HCT116 (cell line): ENCODE measurements at regions not wholly inside any gene's neighbourhood (a gene's known extent, or its start where the extent isn't known, plus 50 kb on each side); places are given as distances from the start of the nearest gene placed in this dataset.
A peak's percentile ranks its signal among the peaks of the same experiment; 100 is the strongest.

ENCODE experiments used
- ATAC-seq: fragments of 200-7000 bp; cut with Tn5 transposase; 2 replicates; pipeline ENCODE4 v1.9.1; 2020; ENCODE audit warnings: mild to moderate bottlenecking, moderate library complexity
- BruUV-seq: library from RNA; stranded (reverse); fragments of 400-500 nt; replicated peaks from 2 replicates; lab custom pipeline; 2021; lab: Mats Ljungman, UMichigan
- CTCF ChIA-PET: fragments of 300-600 bp; sonication (Branson Sonifier 250); formaldehyde crosslinking; loops from one replicate; lab custom pipeline; 2021; ENCODE audit warnings: antibody characterized with exemption; lab: Charles Lee
- POLR2A ChIA-PET: fragments of 300-600, 350-600 bp; sonication (Branson Sonifier 250); formaldehyde crosslinking; loops from one replicate; lab custom pipeline; 2021; ENCODE audit warnings: antibody characterized with exemption; lab: Charles Lee
- RAD21 ChIA-PET, 2 experiments: fragments of 300-600 bp; sonication (Branson Sonifier 250); formaldehyde crosslinking; loops; one replicate each; lab custom pipeline; 2023; ENCODE audit warnings: low total read pairs in 2 of 2; ENCODE audit not compliant: uncharacterized antibody in 2 of 2, unreplicated experiment in 2 of 2, low non-redundant PET in 1 of 2; lab: Charles Lee
- DNase-seq: peaks from one replicate; pipeline ENCODE4 v3.0.0-alpha.2; 2010; ENCODE audit warnings: low read depth, low spot score
- H2AFZ ChIP-seq: fragments of 200-600 bp; shearing (Covaris generic), sonication (generic); 2 replicates; pipeline ENCODE4 v1.6.1; 2017; ENCODE audit warnings: low read depth, mixed run types, mixed read lengths, antibody characterized with exemption, low read length; ENCODE audit not compliant: poor library complexity, severe bottlenecking
- H3K27ac ChIP-seq: 2 replicates; pipeline ENCODE4 v1.5.1; 2012; ENCODE audit warnings: low read depth, low read length
- H3K27me3 ChIP-seq: fragments of 200-600 bp; sonication (generic); 2 replicates; pipeline ENCODE4 v1.6.1; 2016; ENCODE audit warnings: mixed run types, low read length, mixed read lengths; ENCODE audit not compliant: insufficient read depth
- H3K36me3 ChIP-seq, 2 experiments: fragments of 200-500 bp in 1 of 2; fragments of 200-600 bp in 1 of 2; sonication (Bioruptor generic) in 1 of 2; sonication (generic) in 1 of 2; 2 replicates each; pipeline versions ENCODE4 v1.5.1 to v1.6.1; 2014 to 2016; ENCODE audit warnings: low read length in 2 of 2, inconsistent platforms in 1 of 2, mixed read lengths in 1 of 2, mixed run types in 1 of 2; ENCODE audit not compliant: insufficient read depth in 2 of 2, control insufficient read depth in 1 of 2
- H3K4me1 ChIP-seq, 2 experiments: fragments of 200-600 bp in 1 of 2; sonication (generic) in 1 of 2; 2 replicates each; pipeline versions ENCODE4 v1.5.1 to v1.6.1; 2012 to 2017; ENCODE audit warnings: low read length in 2 of 2, inconsistent platforms in 1 of 2, mild to moderate bottlenecking in 1 of 2, mixed read lengths in 1 of 2, mixed run types in 1 of 2, moderate library complexity in 1 of 2; ENCODE audit not compliant: insufficient read depth in 2 of 2, control insufficient read depth in 1 of 2
- H3K4me2 ChIP-seq: fragments of 200-600 bp; sonication (generic); 2 replicates; pipeline ENCODE4 v1.6.1; 2017; ENCODE audit warnings: mixed run types, low read length, mixed read lengths
- H3K4me3 ChIP-seq, 2 experiments: fragments of 200-600 bp in 1 of 2; sonication (generic) in 1 of 2; replicated peaks in 1 of 2; 2 replicates each; pipeline ENCODE4 v1.5.1; 2011 to 2016; ENCODE audit warnings: low read length in 2 of 2, control low read depth in 1 of 2, low read depth in 1 of 2, mild to moderate bottlenecking in 1 of 2, mixed read lengths in 1 of 2, mixed run types in 1 of 2
- H3K79me2 ChIP-seq: fragments of 200-600 bp; sonication (generic); 2 replicates; pipeline ENCODE4 v1.6.1; 2017; ENCODE audit warnings: mild to moderate bottlenecking, mixed run types, low read length, moderate library complexity, mixed read lengths; ENCODE audit not compliant: insufficient read depth
- H3K9ac ChIP-seq: fragments of 200-600 bp; sonication (generic); 2 replicates; pipeline ENCODE4 v1.6.1; 2016; ENCODE audit warnings: low read length, mixed read lengths
- H3K9me2 ChIP-seq: fragments of 200-600 bp; sonication (generic), shearing (Covaris generic); 2 replicates; pipeline ENCODE4 v1.6.1; 2017; ENCODE audit warnings: mixed run types, mild to moderate bottlenecking, moderate library complexity; ENCODE audit not compliant: insufficient read depth
- H3K9me3 ChIP-seq, 2 experiments: fragments of 200-500 bp in 1 of 2; fragments of 200-600 bp in 1 of 2; sonication (Bioruptor generic) in 1 of 2; sonication (generic) in 1 of 2; 2 replicates each; pipeline ENCODE4 v1.6.1; 2014 to 2017; ENCODE audit warnings: low read length in 2 of 2, mixed read lengths in 2 of 2, inconsistent platforms in 1 of 2, low read depth in 1 of 2, mild to moderate bottlenecking in 1 of 2, mixed run types in 1 of 2, moderate library complexity in 1 of 2; ENCODE audit not compliant: control insufficient read depth in 1 of 2, insufficient read depth in 1 of 2
- H4K20me1 ChIP-seq: fragments of 200-600 bp; sonication (generic), shearing (Covaris generic); 2 replicates; pipeline ENCODE4 v1.6.1; 2017; ENCODE audit warnings: mixed run types, mild to moderate bottlenecking, moderate library complexity; ENCODE audit not compliant: insufficient read depth
- CBX3 ChIP-seq: IDR thresholded peaks from 2 replicates; pipeline ENCODE4 v1.6.1; 2012; ENCODE audit warnings: low read depth
- EZH2 ChIP-seq: fragments of 200-600 bp; sonication (generic); IDR thresholded peaks from 2 replicates; pipeline ENCODE4 v1.6.1; 2017; ENCODE audit warnings: antibody characterized with exemption, mixed run types
- FOSL1 ChIP-seq: IDR thresholded peaks from 2 replicates; pipeline ENCODE4 v1.6.1; 2012; ENCODE audit warnings: low read depth
- MAX ChIP-seq: IDR thresholded peaks from 2 replicates; pipeline ENCODE4 v1.6.1; 2012
- POLR2A ChIP-seq: IDR thresholded peaks from 2 replicates; pipeline ENCODE4 v1.7.0; 2011; ENCODE audit warnings: borderline replicate concordance; ENCODE audit not compliant: insufficient read depth, insufficient read length; ENCODE audit errors: extremely low read depth
- RAD21 ChIP-seq: IDR thresholded peaks from 2 replicates; pipeline ENCODE4 v1.6.1; 2012; ENCODE audit warnings: low read depth, mild to moderate bottlenecking
- SIN3A ChIP-seq: IDR thresholded peaks from 2 replicates; pipeline ENCODE4 v1.6.1; 2012; ENCODE audit warnings: low read depth
- YY1 ChIP-seq: IDR thresholded peaks from 2 replicates; pipeline ENCODE4 v1.6.1; 2011; ENCODE audit warnings: low read length, low read depth, moderate library complexity, mild to moderate bottlenecking; ENCODE audit not compliant: insufficient replicate concordance; ENCODE audit errors: extremely low read depth
- ZFX ChIP-seq: fragments of 450-650 bp; IDR thresholded peaks from 2 replicates; pipeline ENCODE4 v1.6.1; 2017
- intact Hi-C: fragments of 100-400 bp; cut with micrococcal nuclease; formaldehyde crosslinking; loops from 2 replicates; pipeline ENCODE4 v1.10.0; 2022
- TF ChIP-seq, protein P1 (sequence below), 3 experiments: fragments of 200-600 bp in 1 of 3; sonication (generic) in 1 of 3; IDR thresholded peaks in 2 of 3; conservative IDR thresholded peaks in 1 of 3; 2 replicates each; pipeline ENCODE4 v1.5.1; 2012 to 2017; ENCODE audit warnings: low read depth in 2 of 3, low read length in 2 of 3, antibody characterized with exemption in 1 of 3, borderline replicate concordance in 1 of 3, control low read depth in 1 of 3, mild to moderate bottlenecking in 1 of 3, mixed read lengths in 1 of 3, mixed run types in 1 of 3, moderate library complexity in 1 of 3; ENCODE audit not compliant: insufficient read depth in 1 of 3
- TF ChIP-seq, protein P2 (sequence below): IDR thresholded peaks from 2 replicates; pipeline ENCODE4 v1.6.1; 2012

DNA sequence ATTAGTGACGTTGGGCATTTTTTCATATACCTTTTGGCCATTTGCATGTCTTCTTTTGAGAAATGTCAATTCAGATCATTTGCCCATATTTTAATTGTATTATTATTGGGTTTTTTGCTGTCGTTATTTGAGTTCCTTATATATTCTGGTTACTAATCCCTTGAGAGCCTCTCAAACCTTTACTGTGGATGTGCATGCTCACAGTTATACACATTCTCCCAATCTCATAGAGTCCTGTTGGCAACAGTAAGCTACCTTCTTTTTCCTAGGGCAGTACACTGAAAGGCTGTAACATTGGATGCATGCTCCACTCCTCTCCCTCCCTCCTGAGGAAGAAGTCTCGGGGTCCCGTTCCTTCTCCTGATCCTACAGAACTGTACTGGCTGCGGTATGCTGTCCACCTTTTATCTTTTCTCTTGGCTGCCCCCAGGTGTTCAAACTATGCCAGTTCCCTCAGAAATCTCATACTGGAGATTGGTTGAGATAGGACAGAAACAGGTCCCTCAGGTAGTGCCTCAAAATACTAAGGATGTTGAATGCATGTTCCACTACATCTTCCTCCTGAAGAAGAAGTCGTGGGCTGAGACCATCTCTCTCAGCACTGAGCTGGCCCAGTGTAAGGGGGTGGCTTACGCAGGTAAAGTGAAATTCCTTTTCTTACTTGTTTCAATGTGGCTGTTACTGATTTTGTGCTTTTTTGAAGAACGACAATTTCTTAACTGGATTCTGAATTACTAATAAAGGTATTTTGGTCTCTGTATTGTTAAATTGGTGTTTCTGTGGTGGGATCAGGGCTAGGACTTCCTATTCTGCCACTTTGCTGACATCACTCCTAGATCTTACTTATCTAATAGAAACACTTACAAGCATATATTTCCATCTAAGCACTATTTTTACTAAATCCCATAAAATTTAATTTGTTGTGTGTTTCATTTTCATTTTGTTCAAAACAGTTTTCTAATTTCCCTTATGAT lies 145.4 kb upstream of the HUWE1 start:
- no peaks in the 10 kb centered on the region for H3K36me3 ChIP-seq
- no peaks in the 10 kb centered on the region for H3K79me2 ChIP-seq
- H2AFZ ChIP-seq: peak overlapping the region; percentile 2
- no peaks in the 10 kb centered on the region for H4K20me1 ChIP-seq
- intact Hi-C loops: loop anchor here (2.0 kb wide), 1 partner anchor 147 kb away; no protein-coding TSS in a partner anchor
- TF ChIP-seq CBX3 (no peak), RAD21 (peak; percentile 70), YY1 (no peak)
- TF ChIP-seq, protein P1, sequence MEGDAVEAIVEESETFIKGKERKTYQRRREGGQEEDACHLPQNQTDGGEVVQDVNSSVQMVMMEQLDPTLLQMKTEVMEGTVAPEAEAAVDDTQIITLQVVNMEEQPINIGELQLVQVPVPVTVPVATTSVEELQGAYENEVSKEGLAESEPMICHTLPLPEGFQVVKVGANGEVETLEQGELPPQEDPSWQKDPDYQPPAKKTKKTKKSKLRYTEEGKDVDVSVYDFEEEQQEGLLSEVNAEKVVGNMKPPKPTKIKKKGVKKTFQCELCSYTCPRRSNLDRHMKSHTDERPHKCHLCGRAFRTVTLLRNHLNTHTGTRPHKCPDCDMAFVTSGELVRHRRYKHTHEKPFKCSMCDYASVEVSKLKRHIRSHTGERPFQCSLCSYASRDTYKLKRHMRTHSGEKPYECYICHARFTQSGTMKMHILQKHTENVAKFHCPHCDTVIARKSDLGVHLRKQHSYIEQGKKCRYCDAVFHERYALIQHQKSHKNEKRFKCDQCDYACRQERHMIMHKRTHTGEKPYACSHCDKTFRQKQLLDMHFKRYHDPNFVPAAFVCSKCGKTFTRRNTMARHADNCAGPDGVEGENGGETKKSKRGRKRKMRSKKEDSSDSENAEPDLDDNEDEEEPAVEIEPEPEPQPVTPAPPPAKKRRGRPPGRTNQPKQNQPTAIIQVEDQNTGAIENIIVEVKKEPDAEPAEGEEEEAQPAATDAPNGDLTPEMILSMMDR (IDR thresholded peaks at IDR 0.05 in 2 of 3, conservative IDR thresholded peaks at IDR 0.05 in 1 of 3; ENCODE audit: borderline replicate concordance in 1 of 3, insufficient read depth in 1 of 3, low read depth in 2 of 3, low read length in 2 of 3): peak; percentile 40 to 62 (median 50); a peak in 5 of 6 replicates
- no peak overlapping the region for H3K4me3 ChIP-seq
- H3K4me1 ChIP-seq: no peaks in the 10 kb centered on the region
- peak overlapping the region; percentile 51 for H3K4me2 ChIP-seq
- H3K9me2 ChIP-seq: no peaks in the 10 kb centered on the region
- H3K9ac ChIP-seq: no peak overlapping the region
- POLR2A ChIA-PET: interaction anchor here (1.6 kb wide), 1 partner anchor 145 kb away, joined by 3 read pairs; the partner anchor contains the start of gene HUWE1
- no peaks in the 10 kb centered on the region for H3K9me3 ChIP-seq
- CTCF ChIA-PET: no interaction called here
- RAD21 ChIA-PET: no interaction called here
- DNase-seq (peak; percentile 28), ATAC-seq (peak; percentile 98)
- no peaks in the 10 kb centered on the region for H3K27me3 ChIP-seq
- H3K27ac ChIP-seq: no peak overlapping the region
- BruUV-seq: no TSS peak

DNA sequence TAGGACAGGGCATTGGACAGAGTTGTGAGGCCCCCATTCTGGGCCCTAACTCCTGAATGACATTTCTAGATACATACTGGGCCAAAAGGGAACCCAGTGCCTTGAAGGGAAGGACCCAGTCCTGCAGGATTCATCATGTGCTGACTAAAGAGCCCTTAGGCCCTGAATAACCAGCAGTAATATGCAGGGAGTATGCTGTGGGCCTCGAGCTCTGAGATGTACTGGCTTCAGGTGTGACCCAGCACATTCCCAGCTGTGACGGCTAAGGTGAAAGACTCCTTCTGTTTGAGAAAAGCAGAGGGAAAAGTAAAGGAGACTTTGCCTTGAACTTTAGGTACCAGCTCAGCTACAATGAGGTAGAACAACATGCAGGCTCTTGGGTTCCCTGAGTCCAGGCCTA lies 138.2 kb upstream of the HUWE1 start:
- Histone ChIP-seq H2AFZ (no peak overlapping the region), H4K20me1 (no peaks in the 10 kb centered on the region), H3K79me2 (no peaks in the 10 kb centered on the region), H3K9me3 (no peaks in the 10 kb centered on the region), H3K4me2 (no peak overlapping the region), H3K9ac (no peak overlapping the region), H3K4me1 (no peaks in the 10 kb centered on the region), H3K9me2 (no peaks in the 10 kb centered on the region), H3K27ac (no peak overlapping the region), H3K27me3 (no peaks in the 10 kb centered on the region), H3K36me3 (no peaks in the 10 kb centered on the region), H3K4me3 (no peak overlapping the region)
- POLR2A ChIA-PET: no interaction called here
- CTCF ChIA-PET: no interaction called here
- no peak for TF ChIP-seq POLR2A
- no peak for TF ChIP-seq SIN3A
- TF ChIP-seq, protein P2, sequence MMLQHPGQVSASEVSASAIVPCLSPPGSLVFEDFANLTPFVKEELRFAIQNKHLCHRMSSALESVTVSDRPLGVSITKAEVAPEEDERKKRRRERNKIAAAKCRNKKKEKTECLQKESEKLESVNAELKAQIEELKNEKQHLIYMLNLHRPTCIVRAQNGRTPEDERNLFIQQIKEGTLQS: no peak
- TF ChIP-seq FOSL1: no peak
- no peak for TF ChIP-seq EZH2
- TF ChIP-seq MAX: no peak
- TF ChIP-seq ZFX: no peak
- TF ChIP-seq, protein P1 (IDR thresholded peaks at IDR 0.05 in 2 of 3, conservative IDR thresholded peaks at IDR 0.05 in 1 of 3; ENCODE audit: borderline replicate concordance in 1 of 3, insufficient read depth in 1 of 3, low read depth in 2 of 3, low read length in 2 of 3): no peak
- no TSS peak for BruUV-seq
- RAD21 ChIA-PET: no interaction called here
- intact Hi-C loops: no loop called here
- no peak for DNase-seq
- no peak for ATAC-seq
